ENCODE measurements at regions not wholly inside any gene's neighbourhood (a gene's known extent, or its start where the extent isn't known, plus 50 kb on each side); places are given as distances from the start of the nearest gene placed in this dataset.

DNA sequence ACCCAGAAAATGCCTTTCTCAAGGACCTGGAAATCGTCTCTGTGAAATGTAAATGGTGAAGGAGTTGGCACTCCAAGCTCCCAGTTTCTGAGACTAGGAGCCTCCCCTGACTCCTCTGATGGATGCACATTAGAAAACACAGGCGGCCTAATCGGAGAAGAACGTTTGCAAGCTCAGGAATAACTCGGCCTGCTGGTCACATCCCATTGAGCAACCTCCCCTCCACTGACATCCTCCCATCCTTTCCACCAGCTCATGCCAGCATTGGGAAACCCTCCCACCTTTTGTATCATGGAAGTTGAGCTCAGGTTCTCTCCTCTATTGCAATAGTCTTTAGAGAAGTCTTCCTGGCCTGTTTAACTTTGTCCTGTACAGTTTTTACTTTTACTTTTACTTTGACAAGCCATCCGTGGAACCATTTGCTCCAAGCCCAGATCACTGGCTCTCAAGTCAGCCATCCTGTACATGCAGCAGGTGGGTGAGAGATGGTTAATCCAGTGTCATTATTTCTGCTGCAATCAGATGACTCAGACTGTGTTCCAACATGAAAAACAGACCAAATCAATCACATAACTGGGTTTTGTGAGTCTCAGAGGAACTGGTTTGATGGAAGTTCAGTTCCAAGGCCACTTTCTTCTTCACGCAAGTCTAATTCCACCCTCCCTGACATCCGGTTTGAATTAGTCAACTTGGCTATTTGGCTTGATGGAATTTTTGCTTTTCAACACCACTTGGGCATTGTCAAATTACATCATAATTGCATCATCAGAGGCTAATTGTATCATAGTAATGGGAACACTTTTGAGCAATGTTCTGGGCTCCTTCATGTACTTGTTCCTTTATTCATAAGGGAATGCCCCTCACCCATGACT lies 619.4 kb upstream of the CDH4 start:
- Histone ChIP-seq H2BK20ac (ENCODE audit: low read length) (no peak overlapping the region), H3K4ac (replicated peaks; ENCODE audit: insufficient read length, low read depth, low read length) (no peak overlapping the region), H2AK5ac (ENCODE audit: low read depth, low read length) (no peak overlapping the region), H3K9ac (replicated peaks in 1 of 4; ENCODE audit: extremely low read depth in 1 of 4, low read depth in 3 of 4, low read length in 3 of 4) (no peak overlapping the region), H3K23me2 (ENCODE audit: low read depth, low read length) (no peaks in the 10 kb centered on the region), H2BK5ac (ENCODE audit: low read depth, low read length) (no peak overlapping the region), H3K4me1 (replicated peaks in 1 of 4; ENCODE audit: control insufficient read depth in 3 of 4, insufficient read depth in 4 of 4, low read length in 3 of 4) (no peaks in the 10 kb centered on the region; a peak in 1 of 7 replicates), H3K14ac (ENCODE audit: insufficient read length) (no peak overlapping the region), H4K5ac (ENCODE audit: insufficient read length, low read depth, low read length) (no peak overlapping the region), H3K23ac (ENCODE audit: insufficient read length) (no peak overlapping the region), H3K4me2 (ENCODE audit: insufficient read depth in 1 of 2, low read depth in 2 of 2, low read length in 2 of 2) (no peak overlapping the region), H2BK15ac (ENCODE audit: low read length) (no peak overlapping the region), H2AFZ (ENCODE audit: low read length) (no peak overlapping the region), H2BK12ac (ENCODE audit: low read depth, low read length) (no peak overlapping the region), H4K20me1 (replicated peaks in 1 of 2; ENCODE audit: control insufficient read depth in 1 of 2, insufficient read depth in 2 of 2, low read length in 2 of 2) (no peaks in the 10 kb centered on the region), H4K91ac (replicated peaks; ENCODE audit: insufficient read length, low read length) (no peak overlapping the region), H3K79me1 (ENCODE audit: low read depth, low read length) (no peaks in the 10 kb centered on the region), H3K56ac (replicated peaks; ENCODE audit: insufficient read length, low read depth, low read length) (no peak overlapping the region), H3K9me3 (ENCODE audit: insufficient read depth in 2 of 2, low read depth in 1 of 2, low read length in 1 of 2) (0 out of 4 replicates have a peak, but pooled peaks cover 3 to 4% of the 10 kb centered on the region in 2 experiments), H4K8ac (ENCODE audit: extremely low read depth, insufficient read depth, low read length) (no peak overlapping the region), H3K79me2 (ENCODE audit: control insufficient read depth in 1 of 2, insufficient read depth in 2 of 2, low read length in 2 of 2) (no peaks in the 10 kb centered on the region), H2BK120ac (replicated peaks; ENCODE audit: low read depth, low read length) (no peak overlapping the region), H3K36me3 (ENCODE audit: control insufficient read depth in 2 of 4, insufficient read depth in 4 of 4, low read length in 3 of 4) (no peaks in the 10 kb centered on the region), H3K27me3 (replicated peaks in 1 of 4; ENCODE audit: control insufficient read depth in 3 of 4, extremely low read depth in 1 of 4, insufficient read depth in 3 of 4, low read length in 3 of 4) (peaks cover 0 to 3% (median 0%) of the 10 kb centered on the region in 4 experiments; a peak in 1 of 7 replicates), H3K27ac (ENCODE audit: low read depth, low read length) (no peak overlapping the region), H3K18ac (ENCODE audit: extremely low read depth, low read length) (no peak overlapping the region), H3K4me3 (ENCODE audit: extremely low read depth in 1 of 4, insufficient read depth in 2 of 4, low read depth in 3 of 4, low read length in 4 of 4) (no peak overlapping the region)
- 96% methylated on average over 8 of the region's 8 CpGs; no CpG with 5 or more reads in 1 of the 2 experiments for WGBS, 2 experiments (ENCODE audit: extremely low coverage in 1 of 2, insufficient coverage in 1 of 2, insufficient read length in 1 of 2, insufficient replicate concordance in 2 of 2, low coverage in 1 of 2, low lambda C conversion rate in 2 of 2, missing lambda C conversion rate in 1 of 2)
- TF ChIP-seq NANOG (IDR thresholded peaks at IDR 0.05; ENCODE audit: insufficient read depth, low read depth, low read length, poor library complexity, severe bottlenecking), result no peak
- TF ChIP-seq ZNF274 (IDR thresholded peaks at IDR 0.05; ENCODE audit: borderline replicate concordance, extremely low read depth, low read length), result no peak
- ChIA-PET POLR2A (ENCODE audit: partially characterized antibody) (no interaction called here), CTCF (ENCODE audit: partially characterized antibody) (no interaction called here)
- FAIRE-seq, result no peak
- no peak for DNase-seq (ENCODE audit: low read depth in 1 of 2, low spot score in 2 of 2)

All from H1 (cell line).